ENCODE measurements at regions not wholly inside any gene's neighbourhood (a gene's known extent, or its start where the extent isn't known, plus 50 kb on each side); places are given as distances from the start of the nearest gene placed in this dataset.

GRCh38 chr6:78308025-78308424 is 559.3 kb upstream of the IRAK1BP1 start:
- no peak for DNase-seq
- H3K36me3 ChIP-seq (replicated peaks in 1 of 2): no peaks in the 10 kb centered on the region
- H3K4me3 ChIP-seq: no peak overlapping the region
- peaks cover 0 to 5% (median 0%) of the 10 kb centered on the region in 3 donors for H3K9me3 ChIP-seq (replicated peaks in 1 of 3)
- TF ChIP-seq CTCF (IDR thresholded peaks at IDR 0.05) (no peak), POLR2A (IDR thresholded peaks at IDR 0.05) (no peak)
- intact Hi-C loops (cut with DNase I): no loop called here
- no peaks in the 10 kb centered on the region for H3K4me1 ChIP-seq (replicated peaks in 1 of 2)
- no peaks in the 10 kb centered on the region for H3K27me3 ChIP-seq
- no peak overlapping the region for H3K27ac ChIP-seq

GRCh38 chr6:78322068-78322845 is 545.1 kb upstream of the IRAK1BP1 start:
- no peak for DNase-seq
- WGBS, 4 donors: 75 to 84% (median 79%) methylated on average over 5 of the region's 5 CpGs
- no peaks in the 10 kb centered on the region for H3K27me3 ChIP-seq
- no peaks in the 10 kb centered on the region for H3K4me1 ChIP-seq (replicated peaks in 1 of 2)
- H3K9me3 ChIP-seq (replicated peaks in 1 of 3): no peaks in the 10 kb centered on the region
- no peaks in the 10 kb centered on the region for H3K36me3 ChIP-seq (replicated peaks in 1 of 2)
- intact Hi-C loops (cut with DNase I): no loop called here
- TF ChIP-seq POLR2A (IDR thresholded peaks at IDR 0.05): no peak
- TF ChIP-seq CTCF (IDR thresholded peaks at IDR 0.05): no peak
- H3K4me3 ChIP-seq: no peak overlapping the region
- no peak overlapping the region for H3K27ac ChIP-seq

GRCh38 chr6:78324213-78324612 is 543.1 kb upstream of the IRAK1BP1 start:
- intact Hi-C loops (cut with DNase I): no loop called here
- WGBS, 4 donors: 54 to 70% (median 63%) methylated on average over 2 of the region's 2 CpGs
- Histone ChIP-seq H3K9me3 (replicated peaks in 1 of 3) (no peaks in the 10 kb centered on the region), H3K27me3 (no peaks in the 10 kb centered on the region), H3K4me1 (replicated peaks in 1 of 2) (no peaks in the 10 kb centered on the region), H3K4me3 (no peak overlapping the region), H3K27ac (no peak overlapping the region), H3K36me3 (replicated peaks in 1 of 2) (no peaks in the 10 kb centered on the region)
- TF ChIP-seq POLR2A (IDR thresholded peaks at IDR 0.05) (no peak), CTCF (IDR thresholded peaks at IDR 0.05) (no peak)
- DNase-seq: peak in 2 of 7 donors; percentile 9 to 15

GRCh38 chr6:78340755-78341154 is 526.6 kb upstream of the IRAK1BP1 start:
- Histone ChIP-seq H3K4me3 (no peak overlapping the region), H3K27me3 (no peaks in the 10 kb centered on the region), H3K4me1 (replicated peaks in 1 of 2) (no peaks in the 10 kb centered on the region), H3K9me3 (replicated peaks in 1 of 3) (no peaks in the 10 kb centered on the region), H3K27ac (peak overlapping the region in 1 of 5 donors; percentile 6), H3K36me3 (replicated peaks in 1 of 2) (no peaks in the 10 kb centered on the region)
- TF ChIP-seq CTCF (IDR thresholded peaks at IDR 0.05) (no peak), POLR2A (IDR thresholded peaks at IDR 0.05) (no peak)
- DNase-seq: peak in 6 of 7 donors; percentile 15 to 67 (median 52)
- intact Hi-C loops (cut with DNase I): no loop called here

Measured in adrenal gland (tissue), 9 donors.